ENCODE measurements at regions not wholly inside any gene's neighbourhood (a gene's known extent, or its start where the extent isn't known, plus 50 kb on each side); places are given as distances from the start of the nearest gene placed in this dataset.

GRCh38 chr21:35332841-35333426 lies 283.8 kb upstream of the RUNX1 start:
- DNase-seq (ENCODE audit: low read depth, low spot score), result no peak
- POLR2A ChIA-PET, result no interaction called here
- no peak for TF ChIP-seq CTCF (IDR thresholded peaks at IDR 0.05; ENCODE audit: insufficient read depth, low read length, missing control alignments)
- CTCF ChIA-PET, result no interaction called here
- no peak overlapping the region for H3K4me3 ChIP-seq (ENCODE audit: low read depth, low read length)

GRCh38 chr21:35329940-35330660 lies 281.0 kb upstream of the RUNX1 start:
- no peak overlapping the region for H3K4me3 ChIP-seq (ENCODE audit: low read depth, low read length)
- CTCF ChIA-PET, result no interaction called here
- POLR2A ChIA-PET, result no interaction called here
- no peak for TF ChIP-seq CTCF (IDR thresholded peaks at IDR 0.05; ENCODE audit: insufficient read depth, low read length, missing control alignments)
- no peak for DNase-seq (ENCODE audit: low read depth, low spot score)

GRCh38 chr21:35328856-35329455 lies 279.9 kb upstream of the RUNX1 start:
- no peak for TF ChIP-seq CTCF (IDR thresholded peaks at IDR 0.05; ENCODE audit: insufficient read depth, low read length, missing control alignments)
- ChIA-PET CTCF (interaction anchor here (0.9 to 1.4 kb wide), 3 partner anchors 9 to 511 kb away, joined by 3 read pairs; no protein-coding TSS in a partner anchor), POLR2A (no interaction called here)
- no peak for DNase-seq (ENCODE audit: low read depth, low spot score)
- H3K4me3 ChIP-seq (ENCODE audit: low read depth, low read length), result no peak overlapping the region

- no peak overlapping the region for H3K4me3 ChIP-seq (ENCODE audit: low read depth, low read length)
- CTCF ChIA-PET, result interaction anchor here (1.5 kb wide), 1 partner anchor 9 kb away, joined by 4 read pairs; no protein-coding TSS in a partner anchor
- no peak for TF ChIP-seq CTCF (IDR thresholded peaks at IDR 0.05; ENCODE audit: insufficient read depth, low read length, missing control alignments)
- POLR2A ChIA-PET, result no interaction called here
- no peak for DNase-seq (ENCODE audit: low read depth, low spot score)
Observed at GRCh38 chr21:35326677-35327076, 277.6 kb upstream of the RUNX1 start.

GRCh38 chr21:35325953-35326352 lies 276.9 kb upstream of the RUNX1 start:
- H3K4me3 ChIP-seq (ENCODE audit: low read depth, low read length), result no peak overlapping the region
- TF ChIP-seq CTCF (IDR thresholded peaks at IDR 0.05; ENCODE audit: insufficient read depth, low read length, missing control alignments), result no peak
- no peak for DNase-seq (ENCODE audit: low read depth, low spot score)
- CTCF ChIA-PET, result interaction anchor here (1.5 kb wide), 1 partner anchor 10 kb away, joined by 4 read pairs; no protein-coding TSS in a partner anchor
- POLR2A ChIA-PET, result no interaction called here

All from AG04449 (cell line).